Endothelial cell of umbilical vein (primary cell): ENCODE measurements at regions not wholly inside any gene's neighbourhood (a gene's known extent, or its start where the extent isn't known, plus 50 kb on each side); places are given as distances from the start of the nearest gene placed in this dataset.

Source experiments
- EZH2 ChIP-seq: IDR thresholded peaks from 2 replicates; pipeline ENCODE4 v1.6.1; 2012; ENCODE audit warnings: borderline replicate concordance, low read depth, mild to moderate bottlenecking, moderate library complexity, low read length, inconsistent platforms; ENCODE audit not compliant: severe bottlenecking
- FOS ChIP-seq: IDR thresholded peaks from 2 replicates; pipeline ENCODE4 v1.6.1; 2011; ENCODE audit warnings: mild to moderate bottlenecking, low read length, moderate library complexity, borderline replicate concordance; ENCODE audit not compliant: insufficient read depth
- GATA2 ChIP-seq: IDR thresholded peaks from 2 replicates; pipeline ENCODE4 v1.7.0; 2011; ENCODE audit warnings: low read depth, mild to moderate bottlenecking, moderate library complexity, mixed read lengths, low read length; ENCODE audit not compliant: insufficient read length, insufficient read depth
- JUN ChIP-seq: IDR thresholded peaks from 2 replicates; pipeline ENCODE4 v1.6.1; 2011; ENCODE audit warnings: borderline replicate concordance, low read depth; ENCODE audit not compliant: insufficient read length, insufficient read depth
- MYC ChIP-seq: IDR thresholded peaks from one replicate; pipeline ENCODE4 v1.6.1; 2011; ENCODE audit warnings: mild to moderate bottlenecking, low read depth, low read length
- POLR2A ChIP-seq: IDR thresholded peaks from 2 replicates; pipeline ENCODE4 v1.6.1; 2012; ENCODE audit warnings: low read depth, mild to moderate bottlenecking, control low read depth, low read length
- POLR2AphosphoS5 ChIP-seq: IDR thresholded peaks from 2 replicates; pipeline ENCODE4 v1.6.1; 2012; ENCODE audit warnings: low read depth, mild to moderate bottlenecking, control low read depth, low read length, moderate library complexity; ENCODE audit not compliant: insufficient read depth
- TF ChIP-seq, protein P1 (sequence below), 2 donors: IDR thresholded peaks; 1 replicate in 1 of 2; 2 replicates in 1 of 2; pipeline ENCODE4 v1.5.1; 2011; ENCODE audit warnings: low read length in 2 of 2, mild to moderate bottlenecking in 2 of 2, moderate library complexity in 2 of 2, control low read depth in 1 of 2, inconsistent platforms in 1 of 2, low read depth in 1 of 2; ENCODE audit not compliant: insufficient read depth in 1 of 2; ENCODE audit errors: extremely low read depth in 1 of 2
- TF ChIP-seq, protein P2 (sequence below): IDR thresholded peaks from 2 replicates; pipeline ENCODE4 v1.6.1; 2011; ENCODE audit not compliant: insufficient read depth, insufficient read length

DNA sequence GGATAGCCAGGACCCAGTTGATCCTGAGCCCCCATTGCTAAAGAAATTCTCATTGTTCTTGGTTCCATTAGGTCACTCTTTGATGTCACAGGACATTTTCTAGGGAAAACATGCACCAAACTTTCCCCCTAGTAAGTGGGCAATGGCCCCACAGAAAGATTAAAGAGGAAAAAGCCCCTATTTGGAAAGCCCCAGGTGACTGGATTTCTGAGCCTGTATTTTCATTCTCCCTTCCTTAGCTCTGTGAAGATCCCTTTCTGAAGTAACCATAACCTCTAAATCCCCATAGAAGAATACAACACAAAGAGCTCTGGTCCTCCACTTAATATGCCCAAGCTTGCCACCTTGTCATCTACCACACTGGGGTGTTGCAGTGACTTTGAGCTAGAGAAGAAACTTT is 232.3 kb upstream of the FGGY start:
- TF ChIP-seq, protein P1, sequence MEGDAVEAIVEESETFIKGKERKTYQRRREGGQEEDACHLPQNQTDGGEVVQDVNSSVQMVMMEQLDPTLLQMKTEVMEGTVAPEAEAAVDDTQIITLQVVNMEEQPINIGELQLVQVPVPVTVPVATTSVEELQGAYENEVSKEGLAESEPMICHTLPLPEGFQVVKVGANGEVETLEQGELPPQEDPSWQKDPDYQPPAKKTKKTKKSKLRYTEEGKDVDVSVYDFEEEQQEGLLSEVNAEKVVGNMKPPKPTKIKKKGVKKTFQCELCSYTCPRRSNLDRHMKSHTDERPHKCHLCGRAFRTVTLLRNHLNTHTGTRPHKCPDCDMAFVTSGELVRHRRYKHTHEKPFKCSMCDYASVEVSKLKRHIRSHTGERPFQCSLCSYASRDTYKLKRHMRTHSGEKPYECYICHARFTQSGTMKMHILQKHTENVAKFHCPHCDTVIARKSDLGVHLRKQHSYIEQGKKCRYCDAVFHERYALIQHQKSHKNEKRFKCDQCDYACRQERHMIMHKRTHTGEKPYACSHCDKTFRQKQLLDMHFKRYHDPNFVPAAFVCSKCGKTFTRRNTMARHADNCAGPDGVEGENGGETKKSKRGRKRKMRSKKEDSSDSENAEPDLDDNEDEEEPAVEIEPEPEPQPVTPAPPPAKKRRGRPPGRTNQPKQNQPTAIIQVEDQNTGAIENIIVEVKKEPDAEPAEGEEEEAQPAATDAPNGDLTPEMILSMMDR (IDR thresholded peaks at IDR 0.05; ENCODE audit: extremely low read depth in 1 of 2, insufficient read depth in 1 of 2, low read depth in 1 of 2, low read length in 2 of 2) = no peak
- TF ChIP-seq POLR2A (no peak), POLR2AphosphoS5 (no peak), JUN (no peak), EZH2 (no peak), MYC (no peak), GATA2 (no peak), FOS (no peak)
- TF ChIP-seq, protein P2, sequence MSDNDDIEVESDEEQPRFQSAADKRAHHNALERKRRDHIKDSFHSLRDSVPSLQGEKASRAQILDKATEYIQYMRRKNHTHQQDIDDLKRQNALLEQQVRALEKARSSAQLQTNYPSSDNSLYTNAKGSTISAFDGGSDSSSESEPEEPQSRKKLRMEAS = no peak
